Ishikawa (cell line): ENCODE measurements at regions not wholly inside any gene's neighbourhood (a gene's known extent, or its start where the extent isn't known, plus 50 kb on each side); places are given as distances from the start of the nearest gene placed in this dataset.

Experiments used
- CREB1 ChIP-seq: IDR thresholded peaks from 2 replicates; pipeline ENCODE4 v1.6.1; 2012; ENCODE audit warnings: low read depth
- EP300 ChIP-seq: IDR thresholded peaks from 2 replicates; pipeline ENCODE4 v1.6.1; 2012; ENCODE audit warnings: borderline replicate concordance
- RAD21 ChIP-seq: IDR thresholded peaks from 2 replicates; pipeline ENCODE4 v1.6.1; 2012; ENCODE audit warnings: low read depth
- TAF1 ChIP-seq: IDR thresholded peaks from 2 replicates; pipeline ENCODE4 v1.6.1; 2012; ENCODE audit warnings: low read depth, mild to moderate bottlenecking
- YY1 ChIP-seq: IDR thresholded peaks from 2 replicates; pipeline ENCODE4 v1.6.1; 2012; ENCODE audit warnings: low read depth
- TF ChIP-seq, protein P1 (sequence below): IDR thresholded peaks from 2 replicates; pipeline ENCODE4 v1.6.1; 2012
- TF ChIP-seq, protein P2 (sequence below): IDR thresholded peaks from 2 replicates; pipeline ENCODE4 v1.6.1; 2012

DNA sequence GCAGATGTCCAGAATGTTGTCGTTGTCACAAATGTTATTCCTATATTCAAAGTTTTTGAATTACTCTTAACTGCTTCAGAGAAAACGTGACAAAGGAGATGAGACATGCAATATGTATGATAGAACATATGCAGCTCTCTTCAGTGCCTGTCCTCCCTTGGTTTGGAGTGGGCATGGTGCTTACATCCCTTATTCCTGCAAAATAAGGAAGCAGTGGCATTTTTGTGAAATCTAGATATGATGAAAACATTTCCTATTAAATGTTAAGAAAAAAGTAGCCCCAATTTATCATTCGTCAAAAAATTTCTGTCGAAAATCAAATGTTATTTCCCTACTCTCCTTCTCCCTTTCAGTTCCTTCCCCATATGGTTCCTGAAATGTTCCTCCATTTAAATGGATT lies 457.5 kb upstream of the FANCL start:
- TF ChIP-seq, protein P1, sequence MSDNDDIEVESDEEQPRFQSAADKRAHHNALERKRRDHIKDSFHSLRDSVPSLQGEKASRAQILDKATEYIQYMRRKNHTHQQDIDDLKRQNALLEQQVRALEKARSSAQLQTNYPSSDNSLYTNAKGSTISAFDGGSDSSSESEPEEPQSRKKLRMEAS, result no peak
- TF ChIP-seq RAD21, result no peak
- TF ChIP-seq YY1, result no peak
- no peak for TF ChIP-seq CREB1
- no peak for TF ChIP-seq EP300
- no peak for TF ChIP-seq TAF1
- TF ChIP-seq, protein P2, sequence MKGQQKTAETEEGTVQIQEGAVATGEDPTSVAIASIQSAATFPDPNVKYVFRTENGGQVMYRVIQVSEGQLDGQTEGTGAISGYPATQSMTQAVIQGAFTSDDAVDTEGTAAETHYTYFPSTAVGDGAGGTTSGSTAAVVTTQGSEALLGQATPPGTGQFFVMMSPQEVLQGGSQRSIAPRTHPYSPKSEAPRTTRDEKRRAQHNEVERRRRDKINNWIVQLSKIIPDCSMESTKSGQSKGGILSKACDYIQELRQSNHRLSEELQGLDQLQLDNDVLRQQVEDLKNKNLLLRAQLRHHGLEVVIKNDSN, result no peak
